ENCODE measurements at regions not wholly inside any gene's neighbourhood (a gene's known extent, or its start where the extent isn't known, plus 50 kb on each side); places are given as distances from the start of the nearest gene placed in this dataset.

- Histone ChIP-seq H3K9ac (no peak overlapping the region), H4K20me1 (ENCODE audit: insufficient read depth) (no peaks in the 10 kb centered on the region), H2AFZ (ENCODE audit: low read depth) (no peak overlapping the region), H3K36me3 (replicated peaks in 1 of 2; ENCODE audit: control insufficient read depth in 1 of 2, insufficient read depth in 2 of 2, low read length in 1 of 2) (no peaks in the 10 kb centered on the region), H3K4me2 (no peak overlapping the region), H3K79me2 (ENCODE audit: insufficient read depth) (no peaks in the 10 kb centered on the region), H3K27me3 (ENCODE audit: insufficient read depth) (no peaks in the 10 kb centered on the region), H3K4me3 (ENCODE audit: low read depth in 2 of 2, low read length in 1 of 2) (no peak overlapping the region), H3K9me3 (no peaks in the 10 kb centered on the region), H3K27ac (ENCODE audit: low read depth in 2 of 2, low read length in 1 of 2) (no peak overlapping the region), H3K9me2 (no peaks in the 10 kb centered on the region), H3K4me1 (ENCODE audit: control insufficient read depth in 1 of 2, insufficient read depth in 2 of 2, low read depth in 1 of 2, low read length in 1 of 2) (no peaks in the 10 kb centered on the region; a peak in 1 of 4 replicates), H3F3A (replicated peaks; ENCODE audit: insufficient read depth) (peaks cover 5% of the 10 kb centered on the region)
- TF ChIP-seq TCF12 (IDR thresholded peaks at IDR 0.05): no peak
- TF ChIP-seq TEAD4 (IDR thresholded peaks at IDR 0.05; ENCODE audit: borderline replicate concordance, insufficient read depth): no peak
- TF ChIP-seq CHD2 (IDR thresholded peaks at IDR 0.05; ENCODE audit: low read length, partially characterized antibody): no peak
- TF ChIP-seq MXI1 (IDR thresholded peaks at IDR 0.05; ENCODE audit: low read depth, low read length): no peak
- TF ChIP-seq FOXJ3 (CRISPR knock-in tag; IDR thresholded peaks at IDR 0.05): no peak
- DNase-seq: no peak
- ChIA-PET POLR2A (no interaction called here), CTCF (interaction anchor here (0.8 kb wide), 1 partner anchor 15 kb away, joined by 3 read pairs; no protein-coding TSS in a partner anchor)
- 89% methylated on average over 9 of the region's 9 CpGs for WGBS (ENCODE audit: low lambda C conversion rate)
Observed at GRCh38 chr5:103908336-103909080, 345.9 kb upstream of the NUDT12 start.

- POLR2A ChIA-PET: no interaction called here
- WGBS (ENCODE audit: low lambda C conversion rate): 56% methylated on average over 1 of the region's 1 CpG
- Histone ChIP-seq H3K27ac (ENCODE audit: low read depth in 2 of 2, low read length in 1 of 2) (no peak overlapping the region), H3K79me2 (ENCODE audit: insufficient read depth) (no peaks in the 10 kb centered on the region), H2AFZ (ENCODE audit: low read depth) (no peak overlapping the region), H3K9me3 (no peaks in the 10 kb centered on the region), H3K36me3 (replicated peaks in 1 of 2; ENCODE audit: control insufficient read depth in 1 of 2, insufficient read depth in 2 of 2, low read length in 1 of 2) (no peaks in the 10 kb centered on the region), H4K20me1 (ENCODE audit: insufficient read depth) (no peaks in the 10 kb centered on the region), H3K4me3 (ENCODE audit: low read depth in 2 of 2, low read length in 1 of 2) (no peak overlapping the region), H3K4me1 (ENCODE audit: control insufficient read depth in 1 of 2, insufficient read depth in 2 of 2, low read depth in 1 of 2, low read length in 1 of 2) (no peaks in the 10 kb centered on the region; a peak in 1 of 4 replicates), H3K4me2 (no peak overlapping the region), H3K27me3 (ENCODE audit: insufficient read depth) (no peaks in the 10 kb centered on the region), H3F3A (replicated peaks; ENCODE audit: insufficient read depth) (peaks cover 5% of the 10 kb centered on the region), H3K9me2 (no peaks in the 10 kb centered on the region), H3K9ac (no peak overlapping the region)
- DNase-seq: no peak
- CTCF ChIA-PET: no interaction called here
- TF ChIP-seq MEF2A (IDR thresholded peaks at IDR 0.05; ENCODE audit: borderline replicate concordance, low read depth) (no peak), JUND (IDR thresholded peaks at IDR 0.05) (no peak), NFIC (IDR thresholded peaks at IDR 0.05; ENCODE audit: borderline replicate concordance) (no peak), TAF1 (IDR thresholded peaks at IDR 0.05; ENCODE audit: borderline replicate concordance, low read depth, low read length) (no peak), TCF12 (IDR thresholded peaks at IDR 0.05) (no peak), RAD21 (IDR thresholded peaks at IDR 0.05; ENCODE audit: low read length) (no peak), PBX3 (IDR thresholded peaks at IDR 0.05) (no peak), SMC3 (IDR thresholded peaks at IDR 0.05; ENCODE audit: low read depth, low read length) (no peak), GATA2 (CRISPR knock-in tag; IDR thresholded peaks at IDR 0.05) (no peak), EP300 (IDR thresholded peaks at IDR 0.05; ENCODE audit: borderline replicate concordance in 1 of 2, low read depth in 1 of 2, low read length in 1 of 2) (no peak)
Observed at GRCh38 chr5:103907001-103907400, 344.4 kb upstream of the NUDT12 start.
